SIG-M5 treated with dmso at 0.1 percent for 504 hours (cell line): ENCODE measurements at regions not wholly inside any gene's neighbourhood (a gene's known extent, or its start where the extent isn't known, plus 50 kb on each side); places are given as distances from the start of the nearest gene placed in this dataset.

Experiments
- DNase-seq: peaks from one replicate; lab custom pipeline; 2025; ENCODE audit not compliant: unreplicated experiment; lab: John Stamatoyannopoulos, UW

DNA sequence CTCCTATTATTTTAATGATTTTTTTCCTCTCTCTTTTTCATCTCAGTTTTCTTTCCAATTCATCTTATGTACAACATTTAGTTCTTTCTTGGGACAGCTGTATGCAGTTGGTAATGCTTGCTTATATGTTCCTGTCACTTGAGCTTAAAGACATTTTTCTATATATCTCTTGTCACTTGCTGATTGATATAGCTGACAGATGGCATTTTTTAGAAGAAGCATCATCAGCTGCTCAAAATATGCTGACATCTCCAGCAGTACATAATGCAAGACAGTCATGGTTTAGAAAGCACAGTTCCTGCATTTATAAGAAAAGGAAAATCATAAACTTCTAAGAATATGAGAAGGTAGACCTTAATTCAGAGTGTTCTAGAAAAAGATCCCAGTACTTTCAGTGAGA lies 56.5 kb downstream of the DCAF8L1 start:
- DNase-seq = no peak

DNA sequence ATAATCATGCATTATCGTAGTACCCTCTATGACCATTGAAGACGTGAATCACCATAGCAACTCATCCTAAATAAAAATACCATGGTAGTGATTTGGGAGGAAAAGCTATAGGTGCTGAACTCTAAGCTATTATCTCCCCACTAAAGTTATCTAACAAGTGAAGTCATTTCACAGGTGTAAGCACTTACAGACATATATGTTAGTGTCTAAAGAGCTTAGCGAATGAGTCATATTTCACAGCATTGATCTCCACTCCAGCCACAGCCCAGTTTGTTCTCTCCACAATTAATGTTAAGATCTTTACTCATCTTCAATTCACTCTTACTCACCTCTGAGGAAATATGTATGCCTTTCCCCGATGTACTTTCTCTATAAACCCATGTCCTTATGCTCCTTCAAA lies 57.0 kb downstream of the DCAF8L1 start:
- DNase-seq = no peak

DNA sequence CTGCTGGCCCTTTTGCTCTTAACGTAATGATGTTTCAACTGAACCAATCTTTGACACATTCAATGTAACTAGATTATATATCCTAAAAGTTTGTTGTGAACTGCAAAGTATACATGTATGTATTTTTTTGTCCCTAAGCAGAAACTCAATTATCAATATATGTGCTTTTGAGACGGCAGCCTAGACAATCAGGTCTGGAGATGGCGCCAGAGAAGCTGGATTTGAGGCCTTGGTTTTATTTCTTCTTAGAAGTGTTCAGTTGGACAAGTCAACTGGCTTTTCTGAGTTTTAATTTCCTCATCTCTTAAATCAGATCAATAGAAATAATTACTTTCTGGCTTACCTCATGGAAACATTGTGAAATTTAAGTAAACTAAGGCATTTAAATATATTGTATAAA lies 62.5 kb downstream of the DCAF8L1 start:
- no peak for DNase-seq

DNA sequence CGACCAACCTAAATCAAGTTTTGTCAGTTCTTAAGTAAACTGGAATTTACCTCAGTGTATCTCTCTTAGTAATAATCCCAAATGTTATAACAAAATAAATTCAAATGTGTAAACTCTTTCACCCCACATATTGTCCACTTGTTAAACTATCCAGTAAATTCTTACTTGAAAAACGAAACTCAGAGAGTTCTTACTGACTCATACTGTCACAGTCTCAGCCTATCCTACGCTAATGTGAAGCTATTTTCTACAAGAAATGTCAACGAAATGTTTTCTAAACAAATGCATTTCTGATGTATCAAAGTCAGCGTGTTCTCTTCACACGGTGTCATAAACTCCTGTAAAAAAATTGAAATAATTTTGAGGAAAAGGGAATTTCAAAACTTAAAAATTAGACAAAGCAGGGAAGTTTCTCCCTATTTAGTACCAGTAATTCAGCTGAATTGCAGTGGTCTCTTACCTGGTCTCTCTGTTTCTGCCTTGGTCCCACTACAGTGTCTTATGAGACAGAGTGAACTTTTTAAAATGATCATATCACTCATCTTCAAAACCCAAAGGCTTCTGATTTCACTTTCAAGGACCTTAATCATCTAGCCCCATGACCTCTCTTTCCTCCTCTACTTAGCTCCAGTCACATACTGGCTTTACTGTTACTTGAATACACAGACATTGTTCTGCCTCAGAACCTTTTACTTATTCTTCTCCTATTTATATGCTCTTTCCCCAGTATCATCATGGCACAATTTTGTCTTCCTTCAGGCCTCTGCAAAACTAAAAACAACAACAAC lies 63.3 kb downstream of the DCAF8L1 start:
- DNase-seq = no peak

DNA sequence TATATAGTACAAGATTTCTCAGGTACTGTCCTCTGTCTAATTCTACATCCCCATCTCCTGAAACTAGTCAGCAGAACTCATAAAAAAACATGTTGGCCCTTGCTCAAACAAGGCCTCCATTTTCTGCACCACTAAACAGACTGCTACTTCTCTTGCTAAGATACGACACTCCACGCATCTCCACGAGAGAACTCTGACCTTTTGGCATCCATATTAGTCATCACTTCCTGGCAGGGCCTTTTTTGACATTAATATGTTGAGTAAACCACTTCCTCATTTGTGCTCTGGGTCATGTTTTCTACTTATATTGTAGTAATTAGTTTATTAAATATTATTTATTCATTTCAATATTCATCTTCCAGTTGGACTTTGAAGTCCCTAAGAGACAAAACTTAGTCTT lies 65.6 kb downstream of the DCAF8L1 start:
- DNase-seq = peak; percentile 18

DNA sequence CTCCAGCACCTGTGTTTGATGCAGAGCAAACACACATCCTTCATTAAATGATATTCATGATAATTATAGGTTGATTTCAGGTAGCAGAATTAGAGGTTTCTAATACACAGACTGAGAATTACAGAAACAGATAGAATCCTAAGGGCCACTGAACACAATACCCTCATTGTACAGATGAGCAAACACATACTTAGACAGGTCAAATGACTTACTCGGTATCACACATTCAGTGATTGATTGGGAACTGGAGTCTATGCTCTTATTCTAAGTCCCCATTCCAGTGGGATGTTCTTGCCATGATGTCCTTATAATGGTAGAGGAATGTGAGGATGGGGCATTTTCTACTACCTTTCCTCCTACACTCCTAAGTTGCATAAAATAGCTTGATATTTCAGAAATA lies 70.8 kb downstream of the DCAF8L1 start:
- no peak for DNase-seq

DNA sequence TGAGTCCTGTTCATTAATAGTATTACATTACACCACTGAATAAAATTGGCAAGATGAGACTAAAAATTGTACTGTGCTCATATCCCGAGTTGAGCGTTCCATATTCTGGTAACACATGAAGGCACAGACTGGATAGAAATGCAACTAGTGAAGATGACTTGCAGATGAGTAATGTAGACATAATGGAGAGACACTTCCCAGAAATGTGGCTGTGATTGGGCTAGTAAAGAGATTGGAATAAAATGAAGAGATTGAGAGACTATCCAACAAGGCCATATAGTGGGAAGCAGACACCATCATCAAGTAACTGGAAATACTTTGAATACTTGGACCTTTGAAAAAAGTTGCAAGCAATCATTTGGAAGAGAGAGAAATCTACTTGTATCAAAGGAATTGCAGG lies 77.3 kb downstream of the DCAF8L1 start:
- no peak for DNase-seq

DNA sequence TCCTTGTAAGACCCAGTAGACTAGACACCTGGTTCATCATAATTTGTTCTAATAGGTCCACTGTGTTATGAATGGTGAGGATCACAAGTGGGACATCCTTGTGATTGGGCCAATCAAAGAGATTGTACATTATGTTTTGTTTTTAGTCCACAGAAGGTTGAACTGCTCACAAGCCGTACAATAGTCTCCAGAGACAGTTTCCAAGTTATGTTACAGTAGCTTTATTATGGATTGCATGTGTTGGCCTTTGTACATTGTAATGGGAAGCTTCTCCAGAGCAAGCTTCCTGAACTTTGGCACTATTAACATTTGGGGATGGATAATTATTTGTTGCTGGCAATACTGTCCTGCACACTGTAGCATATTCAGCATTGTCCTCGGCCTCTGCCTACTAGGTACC lies 86.1 kb downstream of the MAGEB10 start:
- DNase-seq = no peak

DNA sequence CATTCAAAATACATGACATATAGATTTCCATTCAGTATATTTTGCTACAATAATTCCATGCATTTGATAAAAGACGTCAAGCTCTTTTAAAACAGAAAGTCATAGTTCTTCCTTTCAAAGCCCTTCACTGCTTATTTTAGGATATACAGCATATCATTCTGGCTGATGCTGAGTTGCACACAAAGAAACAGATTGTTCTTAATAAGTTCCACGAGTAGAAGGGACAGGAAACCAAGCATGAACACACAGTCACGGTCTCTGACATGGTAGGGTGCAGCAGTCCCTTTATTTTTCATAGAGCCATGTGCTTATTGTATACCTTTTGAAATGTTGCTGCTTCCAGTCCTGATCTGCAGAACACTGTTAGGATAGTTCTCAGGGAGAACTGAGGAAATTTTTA lies 85.4 kb downstream of the MAGEB10 start:
- no peak for DNase-seq

DNA sequence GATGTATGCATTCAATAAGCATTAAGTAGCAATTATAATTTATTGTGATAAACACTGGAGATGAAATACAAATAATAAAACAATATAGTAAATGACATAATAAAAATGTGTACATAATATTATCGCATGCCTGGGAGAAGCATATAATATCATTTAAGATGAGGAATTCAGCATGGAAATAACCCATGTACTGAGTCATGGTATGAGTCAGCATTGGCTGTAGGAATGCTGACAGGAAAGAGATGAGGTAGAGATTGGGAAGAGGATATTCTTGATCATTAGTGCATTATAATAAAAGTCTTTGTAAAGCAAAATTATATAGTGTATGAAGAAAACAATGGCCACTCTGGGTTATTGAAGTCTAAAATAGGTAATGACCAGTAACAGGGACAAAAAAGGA lies 82.8 kb downstream of the MAGEB10 start:
- DNase-seq = no peak

DNA sequence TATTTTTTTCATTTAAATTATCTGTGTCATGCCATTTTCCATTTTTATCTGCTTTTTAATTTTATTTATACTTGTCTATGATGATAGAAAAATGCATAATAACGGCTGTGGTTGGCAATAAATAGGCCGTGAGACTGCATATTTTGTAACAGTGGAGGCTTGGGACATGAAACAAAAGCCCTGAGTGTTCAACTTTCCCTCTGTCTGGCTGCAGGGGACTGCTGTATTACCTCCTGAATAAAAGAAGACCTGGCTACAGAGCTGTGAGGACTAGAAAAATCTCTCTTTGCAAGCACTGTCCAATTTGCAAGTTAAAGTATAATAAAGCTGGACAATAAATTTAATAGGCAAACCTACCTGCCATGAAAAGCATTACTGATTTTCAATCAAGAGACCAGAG lies 82.1 kb downstream of the MAGEB10 start:
- DNase-seq = no peak

DNA sequence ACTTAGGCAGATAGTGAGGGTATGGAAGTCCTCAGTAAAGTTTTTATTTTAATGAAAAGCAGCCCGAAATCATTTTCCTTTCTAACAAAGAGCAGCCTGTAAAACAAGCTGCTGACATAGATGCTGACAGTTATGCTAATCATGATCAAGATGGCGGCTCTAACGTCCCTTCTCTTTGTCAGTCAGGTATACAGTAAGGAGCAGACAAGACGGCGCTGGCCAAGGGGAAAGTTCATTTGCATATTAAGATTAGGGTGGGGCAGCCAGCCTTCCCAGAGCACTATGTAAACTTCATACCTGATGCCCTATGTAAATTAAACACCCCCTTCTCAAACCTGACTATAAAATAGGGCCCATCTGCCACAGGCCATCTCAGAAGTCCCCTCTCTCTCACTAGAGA lies 76.9 kb downstream of the MAGEB10 start:
- no peak for DNase-seq

DNA sequence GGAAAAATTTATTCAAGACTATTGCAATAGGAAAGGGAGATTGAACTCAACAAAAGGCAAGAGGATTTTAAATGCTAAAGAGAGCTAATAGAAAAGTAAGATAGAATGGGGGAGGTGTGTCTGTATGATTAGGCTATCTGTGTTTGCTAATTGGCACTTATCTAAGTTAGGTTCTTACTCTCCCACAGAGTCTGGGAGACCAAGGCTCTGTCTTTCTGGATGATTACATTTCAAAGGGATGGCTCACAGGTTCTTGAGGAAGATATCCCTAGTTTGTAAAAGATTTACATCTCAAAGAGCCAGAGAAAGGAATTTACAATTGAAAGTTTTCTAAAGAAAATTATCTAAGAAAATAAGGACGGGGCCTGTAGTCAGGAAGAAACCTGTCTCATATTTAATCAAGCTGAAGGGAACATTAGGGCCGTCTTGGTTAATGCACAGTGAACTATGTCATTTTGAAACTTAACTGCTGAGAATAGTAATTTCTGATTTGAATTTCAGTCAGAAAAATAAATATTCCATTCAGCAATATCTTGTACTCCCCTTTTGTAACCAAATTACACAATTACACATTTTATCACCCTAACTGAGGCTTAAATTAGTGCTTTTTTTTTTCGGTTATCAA lies 75.8 kb downstream of the MAGEB10 start:
- DNase-seq = no peak

DNA sequence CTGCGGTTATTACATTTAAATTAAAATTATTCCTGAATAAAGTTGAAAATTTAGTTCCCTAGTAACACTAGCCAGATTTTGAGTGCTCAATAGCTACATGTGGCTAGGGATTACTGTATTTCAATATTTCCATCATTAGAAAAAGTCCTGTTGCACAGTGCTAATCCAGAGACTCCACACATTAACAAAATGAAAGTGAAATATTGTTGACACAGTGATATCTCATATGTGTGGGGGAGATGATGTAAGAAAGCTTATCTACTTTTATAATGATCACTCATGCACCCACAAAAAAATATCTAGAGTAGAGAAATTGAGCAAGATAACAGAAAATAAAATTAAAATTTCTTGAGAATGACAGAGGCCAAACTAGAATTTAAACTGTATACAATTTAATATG lies 74.9 kb downstream of the MAGEB10 start:
- DNase-seq = no peak

DNA sequence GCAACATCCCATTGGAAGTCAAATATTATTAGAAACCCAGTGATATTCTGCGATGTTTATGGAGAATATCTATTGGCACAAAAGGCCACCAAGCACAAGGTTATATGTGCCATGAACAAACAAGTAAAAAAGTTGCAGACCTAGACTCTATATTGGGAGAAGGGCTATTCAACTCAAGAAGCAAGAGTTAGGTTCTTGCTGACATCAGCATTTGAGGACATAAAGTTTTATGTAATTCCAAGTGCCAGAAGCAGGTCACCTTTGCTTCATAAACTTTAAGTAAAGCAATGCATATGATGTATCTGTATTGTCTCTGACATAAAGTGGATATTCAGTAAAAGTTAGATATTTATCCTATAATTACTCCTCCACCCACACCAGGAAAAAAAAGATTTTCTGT lies 71.1 kb downstream of the MAGEB10 start:
- no peak for DNase-seq
